GM13976 (cell line): ENCODE measurements at regions not wholly inside any gene's neighbourhood (a gene's known extent, or its start where the extent isn't known, plus 50 kb on each side); places are given as distances from the start of the nearest gene placed in this dataset.

ENCODE experiments used
- DNase-seq: peaks from one replicate; pipeline ENCODE4 v3.0.0; 2012; ENCODE audit warnings: low spot score
- CTCF ChIP-seq: IDR thresholded peaks from 2 replicates; pipeline ENCODE4 v1.5.1; 2012; ENCODE audit warnings: borderline replicate concordance, mild to moderate bottlenecking; ENCODE audit not compliant: insufficient read depth; ENCODE audit errors: extremely low read depth, missing control alignments, control extremely low read depth
- in situ Hi-C: fragments of 300-500 bp; cut with MboI; formaldehyde crosslinking; loops from one replicate; pipeline ENCODE4 v1.12.0; 2022; ENCODE audit warnings: low sequenced_read_pairs, mixed read lengths, inconsistent platforms; ENCODE audit not compliant: unreplicated experiment

- in situ Hi-C loops, result no loop called here
- DNase-seq, result no peak
- TF ChIP-seq CTCF, result no peak
Measured at GRCh38 chr2:128489526-128490273, 171.0 kb upstream of the HS6ST1 start.

GRCh38 chr2:128490321-128490720, 171.7 kb upstream of the HS6ST1 start:
- DNase-seq, result no peak
- no peak for TF ChIP-seq CTCF
- in situ Hi-C loops, result no loop called here

- no peak for DNase-seq
- TF ChIP-seq CTCF, result no peak
- in situ Hi-C loops, result no loop called here
Measured at GRCh38 chr2:128490881-128491691, 172.4 kb upstream of the HS6ST1 start.

- no peak for TF ChIP-seq CTCF
- DNase-seq, result no peak
- in situ Hi-C loops, result no loop called here
Measured at GRCh38 chr2:128491692-128492244, 173.1 kb upstream of the HS6ST1 start.

GRCh38 chr2:128492966-128493811, 174.5 kb upstream of the HS6ST1 start:
- no peak for DNase-seq
- no peak for TF ChIP-seq CTCF
- in situ Hi-C loops, result no loop called here

GRCh38 chr2:128493880-128494279, 175.2 kb upstream of the HS6ST1 start:
- no peak for TF ChIP-seq CTCF
- in situ Hi-C loops, result no loop called here
- DNase-seq, result no peak
